ENCODE measurements at regions not wholly inside any gene's neighbourhood (a gene's known extent, or its start where the extent isn't known, plus 50 kb on each side); places are given as distances from the start of the nearest gene placed in this dataset.
"Not testable (repeated sequence)": the region's sequence is repeated elsewhere in the genome, so short reads cannot be mapped to it uniquely, and the experiment has no call there.

DNA sequence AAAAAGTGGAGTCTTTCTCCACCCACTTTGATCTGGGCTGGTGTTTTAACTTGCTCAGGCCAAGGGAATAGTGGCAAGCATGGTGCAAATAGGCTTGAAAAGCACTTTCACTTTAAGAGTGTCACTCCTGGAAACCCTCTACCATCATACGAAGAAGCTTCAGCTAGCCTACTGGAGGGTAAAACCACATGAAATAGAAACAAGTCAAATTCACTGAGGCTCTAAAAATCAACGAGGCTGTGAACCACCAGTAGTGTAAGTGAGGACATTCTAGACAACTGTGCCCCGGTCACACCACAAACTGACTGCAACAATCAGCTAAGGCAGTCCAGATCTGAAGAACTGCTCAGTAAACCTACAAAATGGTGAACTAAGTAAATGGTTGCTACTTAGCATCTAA is 2366.3 kb upstream of the C9orf72 start:
- no peak for DNase-seq

DNA sequence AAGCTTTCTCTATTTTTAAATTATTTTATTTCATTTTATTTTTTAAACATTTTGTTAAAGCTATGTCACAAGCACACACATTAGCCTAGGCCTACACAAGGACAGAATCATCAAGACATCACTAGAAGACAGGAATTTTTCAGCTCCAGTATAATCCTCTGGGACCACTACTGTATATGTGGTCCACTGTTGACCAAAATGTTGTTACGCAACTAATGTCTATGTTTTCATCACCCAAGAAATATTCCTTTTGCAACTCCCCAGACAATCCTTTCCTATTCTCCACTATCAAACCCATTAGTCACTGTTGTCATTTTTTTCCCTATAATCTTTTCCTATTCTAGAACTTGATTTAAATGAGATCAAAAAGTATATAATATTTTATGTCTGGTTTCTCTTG is 2371.7 kb upstream of the C9orf72 start:
- no peak for DNase-seq

GRCh38 chr9:29958469-29958868 is 2385.2 kb upstream of the C9orf72 start:
- DNase-seq: no peak

DNA sequence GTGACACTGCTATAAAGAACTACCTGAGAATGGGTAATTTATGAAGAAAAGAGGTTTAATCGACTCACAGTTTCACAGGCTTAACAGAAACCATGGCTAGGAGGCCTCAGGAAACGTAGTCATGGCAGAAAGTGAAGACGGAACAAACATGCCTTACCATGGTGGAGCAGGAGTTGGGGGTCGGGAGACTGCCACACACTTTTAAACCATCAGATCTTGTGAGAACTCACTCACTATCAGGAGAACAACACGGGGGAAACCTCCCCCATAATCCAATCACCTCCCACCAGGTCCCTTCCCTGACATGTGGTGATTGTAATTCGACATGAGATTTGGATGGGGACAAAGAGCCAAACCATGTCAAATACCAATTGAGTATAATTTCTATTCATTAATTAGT is 2392.6 kb upstream of the C9orf72 start:
- DNase-seq: no peak

GRCh38 chr9:29966247-29966646 is 2393.0 kb upstream of the C9orf72 start:
- DNase-seq: peak; percentile 56

DNA sequence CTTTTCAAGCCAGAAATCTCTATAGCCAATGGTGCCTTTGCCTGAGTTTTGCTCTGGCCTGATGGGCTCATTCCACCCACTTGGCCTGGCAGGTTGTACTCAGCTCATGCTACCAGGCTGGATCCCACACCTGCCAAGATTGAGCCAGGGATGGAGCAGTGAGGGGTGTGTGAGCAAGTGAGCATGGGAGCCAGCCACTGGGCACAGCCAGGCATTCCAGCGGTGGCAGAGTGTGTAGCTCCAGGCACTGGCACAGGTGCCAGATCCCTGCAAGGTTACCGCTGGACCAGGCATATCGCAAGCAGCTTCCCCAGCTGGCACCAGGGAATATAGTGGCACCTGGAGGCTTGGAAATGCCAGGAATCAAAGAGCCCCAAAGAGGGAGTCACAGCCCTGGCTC is 2395.6 kb upstream of the C9orf72 start:
- no peak for DNase-seq

GRCh38 chr9:29969408-29969807 is 2396.1 kb upstream of the C9orf72 start:
- no peak for DNase-seq

DNA sequence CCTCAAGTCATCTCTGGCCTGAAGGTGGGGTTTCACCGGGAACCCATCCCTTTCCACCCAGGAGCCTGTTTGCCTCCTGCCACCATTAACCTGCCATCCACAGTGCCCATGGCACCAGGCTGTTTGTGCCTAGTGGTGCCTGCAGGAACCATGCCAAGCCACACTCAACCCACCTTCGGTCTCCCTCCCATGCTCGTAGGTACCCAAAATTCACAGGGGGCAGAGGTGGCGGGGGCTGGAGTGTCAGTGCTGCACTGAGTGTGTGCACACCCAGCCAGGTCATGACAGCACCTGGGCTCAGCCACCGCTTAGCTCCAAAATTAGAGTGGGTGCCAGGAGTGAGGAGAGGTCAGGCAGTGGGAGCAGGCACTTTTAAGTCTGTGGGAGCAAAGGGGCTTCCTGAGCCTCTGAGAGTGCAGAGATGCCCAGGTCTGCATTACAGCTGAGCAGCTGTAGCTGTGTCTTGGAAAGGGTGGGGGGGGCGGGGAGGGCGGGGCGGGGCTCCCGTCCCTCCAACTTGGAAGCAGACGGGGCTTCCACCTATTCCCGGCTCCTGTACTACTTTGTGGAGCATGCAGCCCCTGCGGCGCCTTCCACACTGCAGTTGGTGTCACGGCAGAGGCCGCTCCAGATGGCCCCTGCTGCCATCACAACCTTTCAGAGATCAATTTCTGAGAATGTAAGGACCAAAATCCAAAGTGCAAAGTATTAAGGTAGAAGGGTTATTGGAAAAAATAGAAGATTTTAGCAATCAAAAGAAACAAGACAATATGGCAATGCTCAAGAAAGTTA is 2396.8 kb upstream of the C9orf72 start:
- no peak for DNase-seq

DNA sequence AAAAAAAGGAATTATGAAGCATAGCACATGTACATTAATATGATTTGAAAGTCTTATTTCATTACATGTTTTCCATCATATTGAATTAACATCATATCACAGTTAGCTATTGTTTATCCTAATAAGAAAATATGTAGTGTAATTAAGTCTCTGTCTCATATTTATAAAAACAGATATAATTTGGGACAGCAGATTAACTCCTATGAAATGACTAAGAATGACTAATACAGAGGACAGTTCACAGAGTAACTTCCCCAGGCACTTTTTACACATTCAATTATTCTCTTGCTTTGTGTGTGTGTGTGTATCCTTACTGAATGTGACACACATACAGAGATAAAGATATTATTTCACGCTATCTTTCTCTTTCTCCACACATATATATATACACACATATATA is 2400.9 kb upstream of the C9orf72 start:
- no peak for DNase-seq

GRCh38 chr9:29976981-29977380 is 2403.7 kb upstream of the C9orf72 start:
- peak; percentile 26 for DNase-seq

DNA sequence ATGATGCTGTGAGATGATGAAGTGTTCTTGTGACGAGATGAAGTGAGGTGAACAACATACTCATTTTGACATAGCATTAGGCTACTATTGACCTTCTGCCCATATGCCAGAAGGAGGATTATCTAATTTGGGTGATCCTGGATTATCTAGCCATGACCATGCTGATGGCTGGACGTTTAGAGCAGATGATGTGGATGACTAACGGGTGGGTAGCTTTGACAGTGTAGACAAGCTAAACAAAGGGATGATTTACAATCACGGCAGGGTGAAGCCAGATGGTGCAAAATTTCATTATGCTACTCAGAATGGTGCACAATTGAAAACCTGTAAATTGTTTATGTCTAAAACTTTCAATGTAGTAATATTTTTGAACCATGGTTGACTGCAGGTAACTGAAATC is 2403.4 kb upstream of the ACO1 start:
- DNase-seq: peak; percentile 91

- no peak for DNase-seq
Observed at GRCh38 chr9:29999645-30000044, 2384.8 kb upstream of the ACO1 start.

- no peak for DNase-seq
Observed at GRCh38 chr9:30010691-30011090, 2373.8 kb upstream of the ACO1 start.

GRCh38 chr9:30012622-30013021 is 2371.8 kb upstream of the ACO1 start:
- peak; percentile 50 for DNase-seq

DNA sequence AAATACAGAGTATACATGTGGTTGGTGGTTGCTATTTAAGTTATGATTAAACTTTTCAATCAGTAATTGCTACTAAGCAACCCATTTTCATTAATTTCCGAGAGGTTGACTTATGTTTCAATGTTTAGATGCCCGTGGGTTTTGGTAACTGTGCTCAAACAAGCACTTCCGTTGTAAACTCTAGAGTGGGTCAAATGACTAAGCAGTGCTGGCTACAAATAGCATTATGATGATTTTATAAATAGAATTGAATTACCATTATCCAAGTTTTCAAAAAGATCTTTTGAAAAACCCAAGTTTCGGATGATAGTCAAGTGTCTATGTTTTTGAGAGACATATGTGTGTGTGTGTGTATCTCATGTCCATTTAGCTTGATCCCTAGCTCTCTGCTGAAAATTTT is 2369.4 kb upstream of the ACO1 start:
- no peak for DNase-seq

GRCh38 chr9:30020161-30020560 is 2364.3 kb upstream of the ACO1 start:
- DNase-seq: no peak

- no peak for DNase-seq
Observed at GRCh38 chr9:30035761-30036160, 2348.7 kb upstream of the ACO1 start.

GRCh38 chr9:30036558-30036957 is 2347.9 kb upstream of the ACO1 start:
- no peak for DNase-seq

DNA sequence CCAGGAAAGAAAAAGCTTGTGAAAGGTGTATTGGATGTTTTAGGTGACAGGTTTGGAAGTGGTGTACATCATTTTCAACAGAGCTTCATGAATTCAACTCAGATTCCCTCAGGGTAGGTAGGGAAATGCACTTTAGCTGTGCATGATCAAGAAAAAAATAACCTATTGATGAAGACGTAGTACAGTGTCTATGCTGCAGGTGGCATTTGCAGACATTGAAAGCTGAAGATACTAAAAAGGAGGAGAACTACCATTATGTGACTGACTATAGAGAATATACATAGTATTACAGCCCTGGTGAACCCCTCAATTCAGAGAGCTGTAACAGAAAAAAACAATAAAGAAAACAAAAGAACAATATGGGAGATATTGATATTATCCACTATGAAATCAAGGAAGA is 2344.7 kb upstream of the ACO1 start:
- DNase-seq: peak; percentile 54

GRCh38 chr9:30048396-30048795 is 2336.0 kb upstream of the ACO1 start:
- DNase-seq: no peak

GRCh38 chr9:30058463-30058862 is 2326.0 kb upstream of the ACO1 start:
- no peak for DNase-seq

GRCh38 chr9:30060976-30061375 is 2323.5 kb upstream of the ACO1 start:
- peak; percentile 34 for DNase-seq

- no peak for DNase-seq
Observed at GRCh38 chr9:30065888-30066287, 2318.6 kb upstream of the ACO1 start.

DNA sequence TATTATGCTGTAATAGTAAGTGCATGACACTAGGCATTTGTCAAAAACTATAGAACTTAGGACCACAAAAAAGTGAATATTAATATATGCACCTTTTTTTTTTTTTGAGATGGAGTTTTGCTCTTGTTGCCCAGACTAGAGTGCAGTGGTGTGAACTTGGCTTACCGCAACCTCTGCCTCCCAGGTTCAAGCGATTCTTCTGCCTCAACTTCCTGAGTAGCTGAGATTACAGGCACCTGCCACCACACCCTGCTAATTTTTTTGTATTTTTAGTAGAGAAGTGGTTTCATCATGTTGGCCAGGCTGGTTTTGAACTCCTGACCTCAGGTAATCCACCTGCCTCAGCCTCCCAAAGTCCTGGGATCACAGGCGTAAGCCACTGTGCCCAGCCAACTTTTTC is 2315.2 kb upstream of the ACO1 start:
- not testable (repeated sequence) for DNase-seq

DNA sequence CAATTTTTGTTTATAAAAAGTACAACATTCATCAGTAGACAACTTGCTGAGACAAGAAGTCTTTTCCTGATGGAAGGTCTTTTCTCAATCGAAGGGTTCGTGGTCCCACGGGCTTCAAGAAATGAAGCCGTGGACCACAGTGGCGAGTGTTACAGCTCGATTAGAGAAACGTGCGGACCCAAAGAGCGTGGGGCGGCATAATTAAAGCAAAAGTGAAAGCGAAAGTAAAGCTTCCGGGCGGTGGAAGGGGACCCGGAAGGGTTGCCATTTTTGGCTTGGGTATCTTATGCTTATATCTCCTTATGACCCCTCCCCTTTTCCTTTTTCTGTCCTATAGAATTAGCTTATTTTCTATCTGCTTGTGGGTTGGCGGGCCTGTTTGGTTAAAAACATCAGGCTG is 2309.4 kb upstream of the ACO1 start:
- DNase-seq: no peak

Data from NCI-H69 (cell line).